ENCODE measurements at regions not wholly inside any gene's neighbourhood (a gene's known extent, or its start where the extent isn't known, plus 50 kb on each side); places are given as distances from the start of the nearest gene placed in this dataset.
"Not testable (repeated sequence)": the region's sequence is repeated elsewhere in the genome, so short reads cannot be mapped to it uniquely, and the experiment has no call there.

DNA sequence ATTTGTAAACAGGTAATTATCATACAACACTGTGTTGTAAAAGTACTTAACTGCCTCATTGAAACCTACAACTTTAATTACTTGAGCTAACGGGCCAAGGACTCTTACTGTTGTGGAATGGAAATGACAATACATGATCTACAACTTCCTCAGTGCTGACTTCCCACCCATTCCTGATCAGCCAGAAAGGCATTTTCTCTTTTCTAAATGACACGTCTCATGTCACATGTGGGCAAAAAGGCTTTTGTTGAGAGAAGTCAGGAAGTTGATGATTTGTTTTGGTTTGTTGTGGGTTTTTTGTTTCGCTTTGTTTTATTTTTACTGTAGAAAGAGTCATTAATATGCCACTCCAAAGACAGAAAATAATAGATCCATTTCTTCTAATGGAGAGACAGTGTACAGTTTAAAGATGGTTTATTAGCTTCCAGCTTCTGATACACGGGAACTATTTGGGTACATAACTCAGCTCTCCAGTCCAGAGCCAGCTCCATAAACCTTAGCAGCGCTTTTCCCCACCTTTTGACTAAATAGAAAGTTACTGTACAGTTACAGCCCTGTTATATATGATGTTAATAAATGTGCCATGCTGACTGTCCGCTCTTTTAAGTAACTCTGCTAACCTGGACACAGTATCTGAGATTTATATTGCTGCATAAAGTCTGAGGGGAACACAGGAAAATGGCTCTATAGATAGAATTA, 509.4 kb upstream of the API5 start:
- no peaks in the 10 kb centered on the region for H3K27me3 ChIP-seq (ENCODE audit: control insufficient read depth in 3 of 3, insufficient read depth in 3 of 3, low read length in 3 of 3)
- H3K27ac ChIP-seq (ENCODE audit: low read depth in 1 of 3, low read length in 2 of 3): no peak overlapping the region
- no peaks in the 10 kb centered on the region for H3K36me3 ChIP-seq (ENCODE audit: control insufficient read depth in 3 of 3, insufficient read depth in 2 of 3, low read depth in 1 of 3, low read length in 3 of 3)
- FAIRE-seq (no peak), DNase-seq (no peak)
- H3K4me3 ChIP-seq (ENCODE audit: low read depth in 1 of 3, low read length in 3 of 3): no peak overlapping the region
- no peaks in the 10 kb centered on the region for H3K4me1 ChIP-seq (ENCODE audit: control insufficient read depth in 3 of 3, insufficient read depth in 2 of 3, low read depth in 1 of 3, low read length in 2 of 3)
- WGBS, 3 donors: 36 to 57% (median 51%) methylated on average over 6 of the region's 6 CpGs
- no peaks in the 10 kb centered on the region for H3K9me3 ChIP-seq (ENCODE audit: control insufficient read depth in 2 of 2, insufficient read depth in 1 of 2, low read depth in 1 of 2, low read length in 1 of 2)

DNA sequence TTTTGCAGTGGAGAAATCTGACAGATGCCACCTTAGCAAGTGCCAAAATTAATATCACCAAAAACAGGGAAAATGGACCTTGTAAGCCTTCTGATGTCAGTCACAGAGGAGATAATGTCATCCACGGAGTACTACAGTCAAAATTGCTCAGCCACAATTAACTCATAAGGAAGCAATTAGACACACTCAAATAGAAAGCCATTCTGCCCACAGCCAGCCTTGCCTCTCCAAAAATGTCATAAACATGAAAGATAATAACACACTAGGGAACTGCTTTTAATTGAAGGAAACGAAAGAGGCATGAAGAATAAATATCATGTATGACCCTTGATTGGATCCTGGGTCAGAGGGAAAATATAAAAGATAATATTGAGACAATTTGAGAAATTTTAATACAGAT, 505.6 kb upstream of the API5 start:
- Histone ChIP-seq H3K9me3 (ENCODE audit: control insufficient read depth in 2 of 2, insufficient read depth in 1 of 2, low read depth in 1 of 2, low read length in 1 of 2) (no peaks in the 10 kb centered on the region), H3K36me3 (ENCODE audit: control insufficient read depth in 3 of 3, insufficient read depth in 2 of 3, low read depth in 1 of 3, low read length in 3 of 3) (no peaks in the 10 kb centered on the region), H3K27ac (ENCODE audit: low read depth in 1 of 3, low read length in 2 of 3) (no peak overlapping the region), H3K27me3 (ENCODE audit: control insufficient read depth in 3 of 3, insufficient read depth in 3 of 3, low read length in 3 of 3) (no peaks in the 10 kb centered on the region), H3K4me1 (ENCODE audit: control insufficient read depth in 3 of 3, insufficient read depth in 2 of 3, low read depth in 1 of 3, low read length in 2 of 3) (no peaks in the 10 kb centered on the region), H3K4me3 (ENCODE audit: low read depth in 1 of 3, low read length in 3 of 3) (no peak overlapping the region)
- 26 to 48% (median 41%) methylated on average over 2 of the region's 2 CpGs for WGBS, 3 donors
- FAIRE-seq (no peak), DNase-seq (no peak)

DNA sequence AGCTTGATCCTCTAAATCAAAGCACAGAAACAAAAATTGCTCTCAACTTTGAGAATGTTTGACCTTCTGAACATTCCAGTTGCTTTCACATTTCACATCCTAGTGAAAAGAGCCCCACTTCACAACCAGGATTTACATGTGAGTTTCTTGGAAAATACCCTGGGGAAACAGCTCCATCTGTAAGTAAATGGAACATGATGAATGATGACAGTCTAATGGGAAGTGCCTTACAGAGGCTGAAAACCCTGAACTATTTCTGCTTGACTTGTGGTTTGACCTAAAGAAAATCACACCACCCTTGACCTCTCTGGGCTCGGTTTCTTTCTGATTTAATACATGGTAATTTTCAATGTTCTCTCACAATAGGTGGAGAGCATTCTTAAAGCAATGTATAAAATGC, 499.4 kb upstream of the API5 start:
- Histone ChIP-seq H3K27ac (ENCODE audit: low read depth in 1 of 3, low read length in 2 of 3) (no peak overlapping the region), H3K4me3 (ENCODE audit: low read depth in 1 of 3, low read length in 3 of 3) (no peak overlapping the region), H3K9me3 (ENCODE audit: control insufficient read depth in 2 of 2, insufficient read depth in 1 of 2, low read depth in 1 of 2, low read length in 1 of 2) (no peaks in the 10 kb centered on the region), H3K27me3 (ENCODE audit: control insufficient read depth in 3 of 3, insufficient read depth in 3 of 3, low read length in 3 of 3) (no peaks in the 10 kb centered on the region), H3K4me1 (ENCODE audit: control insufficient read depth in 3 of 3, insufficient read depth in 2 of 3, low read depth in 1 of 3, low read length in 2 of 3) (no peaks in the 10 kb centered on the region), H3K36me3 (ENCODE audit: control insufficient read depth in 3 of 3, insufficient read depth in 2 of 3, low read depth in 1 of 3, low read length in 3 of 3) (no peaks in the 10 kb centered on the region)
- WGBS, 3 donors: 33 to 65% (median 52%) methylated on average over 1 of the region's 1 CpG
- DNase-seq: no peak
- FAIRE-seq: no peak

GRCh38 chr11:42812960-42813359, 498.8 kb upstream of the API5 start:
- 50 to 69% (median 66%) methylated on average over 2 of the region's 2 CpGs for WGBS, 3 donors
- no peaks in the 10 kb centered on the region for H3K27me3 ChIP-seq (ENCODE audit: control insufficient read depth in 3 of 3, insufficient read depth in 3 of 3, low read length in 3 of 3)
- DNase-seq (no peak), FAIRE-seq (no peak)
- H3K4me3 ChIP-seq (ENCODE audit: low read depth in 1 of 3, low read length in 3 of 3): no peak overlapping the region
- H3K4me1 ChIP-seq (ENCODE audit: control insufficient read depth in 3 of 3, insufficient read depth in 2 of 3, low read depth in 1 of 3, low read length in 2 of 3): no peaks in the 10 kb centered on the region
- H3K36me3 ChIP-seq (ENCODE audit: control insufficient read depth in 3 of 3, insufficient read depth in 2 of 3, low read depth in 1 of 3, low read length in 3 of 3): no peaks in the 10 kb centered on the region
- H3K27ac ChIP-seq (ENCODE audit: low read depth in 1 of 3, low read length in 2 of 3): no peak overlapping the region
- H3K9me3 ChIP-seq (ENCODE audit: control insufficient read depth in 2 of 2, insufficient read depth in 1 of 2, low read depth in 1 of 2, low read length in 1 of 2): no peaks in the 10 kb centered on the region

- H3K36me3 ChIP-seq (ENCODE audit: control insufficient read depth in 3 of 3, insufficient read depth in 2 of 3, low read depth in 1 of 3, low read length in 3 of 3): no peaks in the 10 kb centered on the region
- no peak overlapping the region for H3K27ac ChIP-seq (ENCODE audit: low read depth in 1 of 3, low read length in 2 of 3)
- 78 to 88% (median 81%) methylated on average over 2 of the region's 2 CpGs for WGBS, 3 donors
- no peaks in the 10 kb centered on the region for H3K9me3 ChIP-seq (ENCODE audit: control insufficient read depth in 2 of 2, insufficient read depth in 1 of 2, low read depth in 1 of 2, low read length in 1 of 2)
- H3K27me3 ChIP-seq (ENCODE audit: control insufficient read depth in 3 of 3, insufficient read depth in 3 of 3, low read length in 3 of 3): no peaks in the 10 kb centered on the region
- no peaks in the 10 kb centered on the region for H3K4me1 ChIP-seq (ENCODE audit: control insufficient read depth in 3 of 3, insufficient read depth in 2 of 3, low read depth in 1 of 3, low read length in 2 of 3)
- no peak overlapping the region for H3K4me3 ChIP-seq (ENCODE audit: low read depth in 1 of 3, low read length in 3 of 3)
- DNase-seq (no peak), FAIRE-seq (no peak)
Observed at GRCh38 chr11:42816471-42816870, 495.3 kb upstream of the API5 start.

GRCh38 chr11:42819126-42819525, 492.7 kb upstream of the API5 start:
- WGBS, 3 donors: 73 to 91% (median 90%) methylated on average over 3 of the region's 3 CpGs
- Histone ChIP-seq H3K4me1 (ENCODE audit: control insufficient read depth in 3 of 3, insufficient read depth in 2 of 3, low read depth in 1 of 3, low read length in 2 of 3) (no peaks in the 10 kb centered on the region), H3K27me3 (ENCODE audit: control insufficient read depth in 3 of 3, insufficient read depth in 3 of 3, low read length in 3 of 3) (no peaks in the 10 kb centered on the region), H3K4me3 (ENCODE audit: low read depth in 1 of 3, low read length in 3 of 3) (no peak overlapping the region), H3K27ac (ENCODE audit: low read depth in 1 of 3, low read length in 2 of 3) (no peak overlapping the region), H3K36me3 (ENCODE audit: control insufficient read depth in 3 of 3, insufficient read depth in 2 of 3, low read depth in 1 of 3, low read length in 3 of 3) (no peaks in the 10 kb centered on the region), H3K9me3 (ENCODE audit: control insufficient read depth in 2 of 2, insufficient read depth in 1 of 2, low read depth in 1 of 2, low read length in 1 of 2) (no peaks in the 10 kb centered on the region)
- no peak for FAIRE-seq
- DNase-seq: no peak

DNA sequence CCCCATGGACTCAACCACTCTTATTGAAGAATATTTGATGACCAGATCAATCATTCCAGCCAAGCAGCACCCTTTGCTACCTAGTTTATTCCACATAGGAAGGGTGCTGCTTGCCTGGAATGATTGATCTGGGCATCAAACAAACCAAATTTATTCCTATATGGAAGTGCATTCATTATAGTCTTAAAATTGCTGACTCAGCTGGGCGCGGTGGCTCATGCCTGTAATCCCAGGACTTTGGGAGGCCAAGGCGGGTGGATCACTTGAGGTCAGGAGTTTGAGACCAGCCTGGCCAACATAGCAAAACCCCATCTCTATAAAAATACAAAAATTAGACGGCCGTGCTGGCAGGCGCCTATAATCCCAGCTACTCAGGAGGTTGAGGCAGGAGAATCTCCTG, 489.6 kb upstream of the API5 start:
- FAIRE-seq; H3K36me3 ChIP-seq (ENCODE audit: control insufficient read depth in 3 of 3, insufficient read depth in 2 of 3, low read depth in 1 of 3, low read length in 3 of 3); H3K4me1 ChIP-seq (ENCODE audit: control insufficient read depth in 3 of 3, insufficient read depth in 2 of 3, low read depth in 1 of 3, low read length in 2 of 3); DNase-seq; H3K4me3 ChIP-seq (ENCODE audit: low read depth in 1 of 3, low read length in 3 of 3); H3K9me3 ChIP-seq (ENCODE audit: control insufficient read depth in 2 of 2, insufficient read depth in 1 of 2, low read depth in 1 of 2, low read length in 1 of 2); H3K27me3 ChIP-seq (ENCODE audit: control insufficient read depth in 3 of 3, insufficient read depth in 3 of 3, low read length in 3 of 3); H3K27ac ChIP-seq (ENCODE audit: low read depth in 1 of 3, low read length in 2 of 3): not testable (repeated sequence)
- WGBS, 3 donors: 92 to 95% (median 93%) methylated on average over 6 of the region's 6 CpGs

DNA sequence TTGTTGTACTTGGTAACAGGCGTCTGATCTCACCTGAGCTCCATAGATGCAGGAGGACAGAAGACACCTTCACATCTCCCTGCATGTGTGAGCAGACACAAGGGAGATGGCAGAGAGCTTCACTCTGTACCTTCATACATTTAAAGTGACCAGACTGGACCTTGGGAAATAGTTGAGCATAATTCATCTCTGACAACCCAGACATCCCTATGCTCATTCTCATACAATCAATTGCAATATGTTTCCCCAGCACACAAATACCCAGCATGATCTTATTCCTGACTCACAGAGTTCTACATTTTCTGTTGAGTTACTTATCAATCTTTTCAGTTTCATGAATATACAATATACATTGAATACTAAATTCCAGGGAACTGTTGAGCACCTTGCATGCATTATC, 488.2 kb upstream of the API5 start:
- H3K9me3 ChIP-seq (ENCODE audit: control insufficient read depth in 2 of 2, insufficient read depth in 1 of 2, low read depth in 1 of 2, low read length in 1 of 2): no peaks in the 10 kb centered on the region
- FAIRE-seq: no peak
- no peak overlapping the region for H3K27ac ChIP-seq (ENCODE audit: low read depth in 1 of 3, low read length in 2 of 3)
- no peak for DNase-seq
- H3K4me1 ChIP-seq (ENCODE audit: control insufficient read depth in 3 of 3, insufficient read depth in 2 of 3, low read depth in 1 of 3, low read length in 2 of 3): no peaks in the 10 kb centered on the region
- H3K4me3 ChIP-seq (ENCODE audit: low read depth in 1 of 3, low read length in 3 of 3): no peak overlapping the region
- no peaks in the 10 kb centered on the region for H3K36me3 ChIP-seq (ENCODE audit: control insufficient read depth in 3 of 3, insufficient read depth in 2 of 3, low read depth in 1 of 3, low read length in 3 of 3)
- 40 to 51% (median 42%) methylated on average over 1 of the region's 1 CpG for WGBS, 3 donors
- H3K27me3 ChIP-seq (ENCODE audit: control insufficient read depth in 3 of 3, insufficient read depth in 3 of 3, low read length in 3 of 3): no peaks in the 10 kb centered on the region

DNA sequence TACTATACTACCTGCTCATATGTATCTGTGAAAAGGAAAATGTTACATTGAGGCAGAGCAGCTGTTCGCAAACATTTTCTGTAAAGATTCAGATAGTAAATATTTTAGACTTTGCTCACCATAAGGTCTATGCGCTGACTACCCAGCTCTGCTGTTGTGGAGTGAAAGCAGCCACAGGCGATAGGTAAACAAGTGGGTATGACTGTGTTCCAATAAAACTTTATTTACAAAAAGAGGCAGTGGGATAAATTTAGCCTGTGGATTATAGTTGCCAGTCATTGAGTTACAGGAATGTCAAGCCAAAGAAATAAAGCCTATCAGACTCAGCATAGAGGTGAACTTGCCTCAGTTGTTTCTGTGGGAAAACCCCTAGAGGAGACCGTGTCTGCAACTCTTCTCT, 487.7 kb upstream of the API5 start:
- H3K27me3 ChIP-seq (ENCODE audit: control insufficient read depth in 3 of 3, insufficient read depth in 3 of 3, low read length in 3 of 3): no peaks in the 10 kb centered on the region
- no peak overlapping the region for H3K4me3 ChIP-seq (ENCODE audit: low read depth in 1 of 3, low read length in 3 of 3)
- DNase-seq (no peak), FAIRE-seq (no peak)
- no peaks in the 10 kb centered on the region for H3K4me1 ChIP-seq (ENCODE audit: control insufficient read depth in 3 of 3, insufficient read depth in 2 of 3, low read depth in 1 of 3, low read length in 2 of 3)
- no peak overlapping the region for H3K27ac ChIP-seq (ENCODE audit: low read depth in 1 of 3, low read length in 2 of 3)
- WGBS, 3 donors: 81 to 88% (median 83%) methylated on average over 4 of the region's 4 CpGs
- no peaks in the 10 kb centered on the region for H3K9me3 ChIP-seq (ENCODE audit: control insufficient read depth in 2 of 2, insufficient read depth in 1 of 2, low read depth in 1 of 2, low read length in 1 of 2)
- no peaks in the 10 kb centered on the region for H3K36me3 ChIP-seq (ENCODE audit: control insufficient read depth in 3 of 3, insufficient read depth in 2 of 3, low read depth in 1 of 3, low read length in 3 of 3)
